ENCODE measurements at regions not wholly inside any gene's neighbourhood (a gene's known extent, or its start where the extent isn't known, plus 50 kb on each side); places are given as distances from the start of the nearest gene placed in this dataset.

DNA sequence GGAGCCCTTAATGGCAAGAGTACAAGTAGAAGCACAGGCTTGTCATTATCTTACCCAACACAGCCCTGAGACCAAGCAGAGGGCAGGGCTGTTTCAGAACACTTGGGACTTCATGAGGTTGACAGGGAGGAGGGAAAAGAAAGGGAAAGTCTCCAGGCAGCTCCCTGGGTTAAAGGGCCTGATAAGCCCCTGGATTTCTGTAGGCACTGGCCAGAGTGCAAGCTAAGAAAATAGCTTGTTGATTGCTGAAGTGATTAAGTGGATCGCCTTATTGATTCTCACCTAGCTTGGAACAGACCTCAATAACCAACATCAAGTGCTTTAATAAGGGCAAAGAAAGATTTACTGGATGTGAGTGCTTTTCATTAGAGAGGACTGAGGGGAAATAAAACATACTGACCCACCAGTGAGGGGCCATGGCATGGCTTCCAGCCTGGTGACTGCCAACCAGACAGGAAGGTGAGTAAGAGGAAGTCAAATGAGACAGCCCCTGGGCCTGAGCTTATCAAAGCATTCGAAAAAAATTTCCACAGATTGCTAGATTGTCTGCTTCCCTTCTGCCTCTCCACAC lies 121.4 kb upstream of the NFIA start:
- TF ChIP-seq ZBTB21 (tag by site-specific recombination; IDR thresholded peaks at IDR 0.05) (no peak), ZNF274 (IDR thresholded peaks at IDR 0.05; ENCODE audit: low read length) (no peak), ZNF274 (tag by site-specific recombination; IDR thresholded peaks at IDR 0.05; ENCODE audit: borderline replicate concordance) (no peak), ZNF571 (tag by site-specific recombination; IDR thresholded peaks at IDR 0.05) (no peak), ZNF76 (tag by site-specific recombination; IDR thresholded peaks at IDR 0.05; ENCODE audit: borderline replicate concordance, low read depth) (no peak), ZNF24 (tag by site-specific recombination; IDR thresholded peaks at IDR 0.05) (no peak), REPIN1 (tag by site-specific recombination; IDR thresholded peaks at IDR 0.05; ENCODE audit: low read depth) (no peak)
- TF ChIP-seq, protein P1, sequence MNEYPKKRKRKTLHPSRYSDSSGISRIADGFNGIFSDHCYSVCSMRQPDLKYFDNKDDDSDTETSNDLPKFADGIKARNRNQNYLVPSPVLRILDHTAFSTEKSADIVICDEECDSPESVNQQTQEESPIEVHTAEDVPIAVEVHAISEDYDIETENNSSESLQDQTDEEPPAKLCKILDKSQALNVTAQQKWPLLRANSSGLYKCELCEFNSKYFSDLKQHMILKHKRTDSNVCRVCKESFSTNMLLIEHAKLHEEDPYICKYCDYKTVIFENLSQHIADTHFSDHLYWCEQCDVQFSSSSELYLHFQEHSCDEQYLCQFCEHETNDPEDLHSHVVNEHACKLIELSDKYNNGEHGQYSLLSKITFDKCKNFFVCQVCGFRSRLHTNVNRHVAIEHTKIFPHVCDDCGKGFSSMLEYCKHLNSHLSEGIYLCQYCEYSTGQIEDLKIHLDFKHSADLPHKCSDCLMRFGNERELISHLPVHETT (tag by site-specific recombination; IDR thresholded peaks at IDR 0.05): no peak
- TF ChIP-seq, protein P2, sequence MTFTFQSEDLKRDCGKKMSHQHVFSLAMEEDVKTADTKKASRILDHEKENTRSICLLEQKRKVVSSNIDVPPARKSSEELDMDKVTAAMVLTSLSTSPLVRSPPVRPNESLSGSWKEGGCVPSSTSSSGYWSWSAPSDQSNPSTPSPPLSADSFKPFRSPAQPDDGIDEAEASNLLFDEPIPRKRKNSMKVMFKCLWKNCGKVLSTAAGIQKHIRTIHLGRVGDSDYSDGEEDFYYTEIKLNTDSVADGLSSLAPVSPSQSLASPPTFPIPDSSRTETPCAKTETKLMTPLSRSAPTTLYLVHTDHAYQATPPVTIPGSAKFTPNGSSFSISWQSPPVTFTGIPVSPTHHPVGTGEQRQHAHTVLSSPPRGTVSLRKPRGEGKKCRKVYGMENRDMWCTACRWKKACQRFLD (tag by site-specific recombination; IDR thresholded peaks at IDR 0.05): no peak
- TF ChIP-seq, protein P3, sequence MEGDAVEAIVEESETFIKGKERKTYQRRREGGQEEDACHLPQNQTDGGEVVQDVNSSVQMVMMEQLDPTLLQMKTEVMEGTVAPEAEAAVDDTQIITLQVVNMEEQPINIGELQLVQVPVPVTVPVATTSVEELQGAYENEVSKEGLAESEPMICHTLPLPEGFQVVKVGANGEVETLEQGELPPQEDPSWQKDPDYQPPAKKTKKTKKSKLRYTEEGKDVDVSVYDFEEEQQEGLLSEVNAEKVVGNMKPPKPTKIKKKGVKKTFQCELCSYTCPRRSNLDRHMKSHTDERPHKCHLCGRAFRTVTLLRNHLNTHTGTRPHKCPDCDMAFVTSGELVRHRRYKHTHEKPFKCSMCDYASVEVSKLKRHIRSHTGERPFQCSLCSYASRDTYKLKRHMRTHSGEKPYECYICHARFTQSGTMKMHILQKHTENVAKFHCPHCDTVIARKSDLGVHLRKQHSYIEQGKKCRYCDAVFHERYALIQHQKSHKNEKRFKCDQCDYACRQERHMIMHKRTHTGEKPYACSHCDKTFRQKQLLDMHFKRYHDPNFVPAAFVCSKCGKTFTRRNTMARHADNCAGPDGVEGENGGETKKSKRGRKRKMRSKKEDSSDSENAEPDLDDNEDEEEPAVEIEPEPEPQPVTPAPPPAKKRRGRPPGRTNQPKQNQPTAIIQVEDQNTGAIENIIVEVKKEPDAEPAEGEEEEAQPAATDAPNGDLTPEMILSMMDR (tag by site-specific recombination; IDR thresholded peaks at IDR 0.05): no peak

Data from HEK293 (cell line).